Fibroblast of peridontal ligament (primary cell): ENCODE measurements at regions not wholly inside any gene's neighbourhood (a gene's known extent, or its start where the extent isn't known, plus 50 kb on each side); places are given as distances from the start of the nearest gene placed in this dataset.
A peak's percentile ranks its signal among the peaks of the same experiment; 100 is the strongest.

Source experiments
- DNase-seq: peaks from one replicate; pipeline ENCODE4 v3.0.0-alpha.2; 2010; ENCODE audit errors: extremely low read depth

GRCh38 chr14:71703477-71703876, 228.8 kb upstream of the RGS6 start:
- peak; percentile 74 for DNase-seq

GRCh38 chr14:71704210-71704609, 228.0 kb upstream of the RGS6 start:
- no peak for DNase-seq

- no peak for DNase-seq
Observed at GRCh38 chr14:71705460-71705859, 226.8 kb upstream of the RGS6 start.

- no peak for DNase-seq
Observed at GRCh38 chr14:71709076-71709475, 223.2 kb upstream of the RGS6 start.

GRCh38 chr14:71709987-71710386, 222.2 kb upstream of the RGS6 start:
- no peak for DNase-seq

GRCh38 chr14:71711125-71711524, 221.1 kb upstream of the RGS6 start:
- no peak for DNase-seq

- DNase-seq = peak; percentile 96
Observed at GRCh38 chr14:71711619-71712018, 220.6 kb upstream of the RGS6 start.

GRCh38 chr14:71712478-71712877, 219.8 kb upstream of the RGS6 start:
- DNase-seq = no peak

- no peak for DNase-seq
Observed at GRCh38 chr14:71713016-71713415, 219.2 kb upstream of the RGS6 start.

- no peak for DNase-seq
Observed at GRCh38 chr14:71713451-71713850, 218.8 kb upstream of the RGS6 start.

- peak; percentile 97 for DNase-seq
Observed at GRCh38 chr14:71714225-71714624, 218.0 kb upstream of the RGS6 start.

- no peak for DNase-seq
Observed at GRCh38 chr14:71716041-71716772, 216.0 kb upstream of the RGS6 start.

- DNase-seq = peak; percentile 86
Observed at GRCh38 chr14:71720978-71721624, 211.1 kb upstream of the RGS6 start.

- no peak for DNase-seq
Observed at GRCh38 chr14:71721791-71722190, 210.4 kb upstream of the RGS6 start.

- no peak for DNase-seq
Observed at GRCh38 chr14:71722885-71723284, 209.3 kb upstream of the RGS6 start.

GRCh38 chr14:71725922-71726579, 206.2 kb upstream of the RGS6 start:
- peak; percentile 93 for DNase-seq

- DNase-seq = no peak
Observed at GRCh38 chr14:71726580-71727021, 205.6 kb upstream of the RGS6 start.

GRCh38 chr14:71728386-71728785, 203.8 kb upstream of the RGS6 start:
- DNase-seq = no peak

GRCh38 chr14:71729596-71729995, 202.6 kb upstream of the RGS6 start:
- no peak for DNase-seq

- no peak for DNase-seq
Observed at GRCh38 chr14:71730471-71730870, 201.8 kb upstream of the RGS6 start.

GRCh38 chr14:71731096-71731495, 201.1 kb upstream of the RGS6 start:
- DNase-seq = no peak

- peak; percentile 69 for DNase-seq
Observed at GRCh38 chr14:71733210-71733883, 198.9 kb upstream of the RGS6 start.
